CD4-positive, alpha-beta T cell treated with Interleukin-17A for 1 hour (primary cell): ENCODE measurements at regions not wholly inside any gene's neighbourhood (a gene's known extent, or its start where the extent isn't known, plus 50 kb on each side); places are given as distances from the start of the nearest gene placed in this dataset.
"Not testable (repeated sequence)": the region's sequence is repeated elsewhere in the genome, so short reads cannot be mapped to it uniquely, and the experiment has no call there.

Source experiments
- DNase-seq: peaks from one replicate; pipeline ENCODE4 v3.0.0-alpha.2; 2020

DNA sequence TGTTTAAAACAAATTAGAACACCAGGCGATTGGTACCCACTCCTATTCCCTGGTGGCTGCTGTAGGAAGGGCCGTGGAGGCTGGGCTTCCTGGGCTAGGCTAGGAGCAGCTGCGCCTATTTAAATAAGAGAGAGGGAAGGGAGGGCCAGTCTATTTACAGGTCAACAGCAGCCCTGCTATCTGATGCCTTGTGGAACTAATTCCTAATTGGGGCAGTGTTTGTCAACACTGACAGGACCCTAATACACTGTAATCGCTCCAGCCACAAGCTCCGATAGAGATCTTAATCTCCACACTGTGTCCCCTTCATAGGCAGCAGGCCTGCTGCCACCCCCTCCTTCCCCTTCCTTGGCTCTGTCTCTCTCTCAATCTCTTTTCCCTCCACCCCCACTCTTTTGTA is 116.9 kb upstream of the SOX14 start:
- no peak for DNase-seq

- DNase-seq, result no peak
These were observed 94.5 kb upstream of the SOX14 start for GRCh38 chr3:137669519-137670060.

DNA sequence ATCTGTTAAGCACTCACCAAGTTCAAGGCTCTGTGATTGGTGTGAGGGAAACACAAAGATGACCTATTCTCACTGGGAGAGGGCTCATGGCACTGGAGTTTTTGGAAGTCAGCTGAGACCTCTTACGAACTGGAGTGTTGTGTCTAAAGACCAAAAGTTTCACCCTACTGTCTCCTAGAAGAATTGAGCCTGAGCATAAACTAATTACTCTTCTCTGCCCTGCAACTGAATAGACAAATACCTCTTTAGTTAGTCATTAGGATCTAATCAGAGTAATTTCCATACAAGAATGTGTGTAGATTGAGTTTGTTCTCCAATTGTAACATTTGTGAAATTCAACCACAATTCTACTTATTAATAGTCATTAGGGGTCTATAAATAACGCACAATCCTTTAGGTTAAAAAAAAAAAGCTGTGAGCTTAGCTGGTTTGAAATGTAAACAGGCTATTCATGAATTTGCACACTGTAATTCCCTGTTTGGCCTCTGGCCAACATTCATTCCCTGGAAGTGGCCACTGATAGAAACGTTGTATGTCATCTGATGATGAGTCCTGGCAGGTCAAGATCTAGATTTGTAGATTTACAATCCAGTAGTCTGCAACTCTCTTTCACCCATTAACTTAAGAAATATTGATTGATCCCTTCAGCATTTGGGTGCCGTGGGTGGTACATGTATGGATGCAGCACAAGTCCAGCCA is 76.8 kb upstream of the SOX14 start:
- no peak for DNase-seq

DNA sequence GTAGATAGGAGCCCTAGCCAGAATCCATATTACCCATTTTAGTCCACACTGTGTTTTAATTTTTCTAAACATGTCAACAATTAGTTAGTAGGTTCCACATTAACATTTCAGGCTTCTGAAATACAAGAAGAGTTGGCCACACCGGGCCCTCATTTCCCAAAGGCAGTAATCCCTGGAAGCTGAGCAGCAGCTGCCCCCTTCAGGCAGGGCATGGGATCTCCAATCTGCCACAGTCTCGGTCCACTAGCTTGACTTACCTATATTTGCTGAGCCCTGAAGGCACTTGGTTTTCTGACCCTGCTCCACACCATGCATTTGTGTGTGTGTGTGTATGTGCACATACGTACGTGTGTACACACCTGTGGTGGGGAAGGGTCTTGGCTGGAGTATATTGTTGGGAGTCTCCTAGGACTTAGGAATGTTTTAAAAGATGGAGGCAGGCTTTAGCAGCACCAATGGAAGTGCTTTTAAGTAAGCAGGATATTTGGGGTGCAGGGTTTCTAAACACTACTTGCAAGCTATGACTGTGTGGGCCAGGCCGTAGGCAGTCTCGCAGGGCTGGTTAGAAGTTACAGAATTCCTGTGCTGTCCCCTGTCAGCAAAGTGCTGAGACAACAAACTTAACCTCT is 71.2 kb upstream of the SOX14 start:
- DNase-seq, result no peak

DNA sequence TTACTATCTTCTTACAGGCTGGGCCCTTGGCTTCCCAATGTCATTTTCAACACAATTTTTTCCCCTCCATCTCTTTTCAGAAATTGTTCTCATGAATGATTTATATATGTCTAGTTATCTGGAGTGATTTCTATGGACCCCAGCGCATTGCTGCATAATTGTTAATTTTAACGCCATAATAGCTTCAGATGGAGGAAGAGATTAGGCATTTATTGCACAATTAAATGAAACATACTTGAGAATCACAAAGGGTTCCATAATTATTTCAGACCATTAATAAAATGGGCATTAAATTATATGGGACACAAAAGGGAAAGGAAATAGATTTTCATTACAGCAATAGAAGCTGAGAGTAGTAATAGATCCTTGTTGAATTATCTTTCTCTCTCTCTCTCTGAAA is 70.3 kb upstream of the SOX14 start:
- no peak for DNase-seq

DNA sequence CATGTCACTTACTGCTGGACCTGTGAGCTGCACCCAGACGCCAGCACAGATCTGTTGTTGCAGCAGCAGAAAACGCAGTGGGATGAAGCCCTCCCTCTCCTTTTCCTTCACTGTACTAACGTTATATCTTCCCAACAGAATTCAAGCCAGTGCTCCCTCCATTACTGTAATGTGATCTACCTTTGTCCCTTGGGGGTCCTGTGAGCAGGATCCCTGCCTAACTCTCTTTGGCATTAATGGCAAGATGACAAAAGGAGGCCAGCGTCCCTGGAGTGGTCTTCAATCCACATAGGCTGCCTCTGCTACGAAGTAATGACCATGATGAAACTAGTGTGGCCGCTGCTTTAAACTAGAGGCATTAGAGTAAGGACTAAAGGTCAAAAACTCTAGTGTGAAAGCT is 69.3 kb upstream of the SOX14 start:
- no peak for DNase-seq

- no peak for DNase-seq
These were observed 68.8 kb upstream of the SOX14 start for GRCh38 chr3:137695351-137695750.

DNA sequence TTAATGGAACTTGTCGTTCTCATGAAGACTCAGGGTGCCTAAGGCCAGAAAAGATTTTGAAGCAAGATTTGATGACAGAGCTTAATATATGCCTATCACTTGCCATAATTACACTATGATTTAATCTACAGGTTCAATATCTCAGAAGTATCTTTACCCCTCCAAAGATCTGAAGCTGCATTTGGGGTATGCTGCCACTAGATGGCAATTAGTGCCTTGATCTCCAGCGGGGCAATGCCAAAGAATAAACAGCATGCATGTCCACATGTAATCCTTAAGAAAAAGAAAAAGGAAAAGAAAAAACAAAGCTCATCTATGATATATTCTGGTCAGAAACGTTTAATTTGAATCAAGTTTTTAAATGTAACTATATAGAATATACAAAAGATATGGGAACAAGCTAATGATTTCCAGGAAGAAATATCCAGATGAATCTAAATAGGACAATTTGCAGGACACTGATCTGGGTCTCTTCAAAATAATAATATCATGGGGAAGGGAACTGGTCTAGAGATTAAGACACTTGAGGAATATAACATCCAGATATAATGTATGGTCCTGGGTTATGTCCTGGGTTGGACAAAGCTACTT is 55.0 kb upstream of the SOX14 start:
- no peak for DNase-seq

GRCh38 chr3:137713965-137714364 is 50.1 kb upstream of the SOX14 start:
- DNase-seq, result not testable (repeated sequence)
